RWPE1 (cell line): ENCODE measurements at regions not wholly inside any gene's neighbourhood (a gene's known extent, or its start where the extent isn't known, plus 50 kb on each side); places are given as distances from the start of the nearest gene placed in this dataset.
"Not testable (repeated sequence)": the region's sequence is repeated elsewhere in the genome, so short reads cannot be mapped to it uniquely, and the experiment has no call there.

Source experiments
- CTCF ChIA-PET: fragments of 350-600 bp; sonication (Branson Sonifier 250); formaldehyde crosslinking; extraction: SDS; loops from one replicate; lab custom pipeline; 2021; lab: Yijun Ruan, JAX
- POLR2A ChIA-PET: fragments of 400-600 bp; formaldehyde crosslinking; extraction: SDS; loops from one replicate; lab custom pipeline; 2020; ENCODE audit warnings: antibody characterized with exemption; ENCODE audit not compliant: low non-redundant PET; lab: Yijun Ruan, JAX
- DNase-seq: peaks from one replicate; pipeline ENCODE4 v3.0.0; 2012; ENCODE audit warnings: low spot score
- H3K27ac ChIP-seq: fragments of 450-650 bp; 2 replicates; pipeline ENCODE4 v1.5.1; 2017
- TF ChIP-seq, protein P1 (sequence below): fragments of 450-650 bp; conservative IDR thresholded peaks from 2 replicates; pipeline ENCODE4 v1.5.1; 2017; ENCODE audit warnings: low read depth, mild to moderate bottlenecking

DNA sequence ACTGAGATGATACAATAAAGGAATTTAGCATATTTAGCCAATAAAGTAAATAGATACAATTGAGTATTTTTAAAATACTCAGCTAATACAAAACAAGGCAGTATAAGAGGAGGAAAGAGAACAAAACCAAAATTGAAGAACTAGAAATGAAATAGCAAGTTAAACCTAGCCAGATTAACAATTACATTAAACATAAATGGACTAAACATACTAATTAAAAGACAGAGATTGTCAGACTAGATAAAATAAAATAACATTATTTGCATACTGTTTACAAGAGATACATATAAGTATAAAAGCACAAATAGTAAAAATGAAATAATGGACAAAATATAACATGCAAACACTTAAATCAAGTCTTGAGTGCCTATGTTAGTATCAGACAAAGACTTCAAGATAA lies 517.7 kb upstream of the PHF14 start:
- POLR2A ChIA-PET, result no interaction called here

DNA sequence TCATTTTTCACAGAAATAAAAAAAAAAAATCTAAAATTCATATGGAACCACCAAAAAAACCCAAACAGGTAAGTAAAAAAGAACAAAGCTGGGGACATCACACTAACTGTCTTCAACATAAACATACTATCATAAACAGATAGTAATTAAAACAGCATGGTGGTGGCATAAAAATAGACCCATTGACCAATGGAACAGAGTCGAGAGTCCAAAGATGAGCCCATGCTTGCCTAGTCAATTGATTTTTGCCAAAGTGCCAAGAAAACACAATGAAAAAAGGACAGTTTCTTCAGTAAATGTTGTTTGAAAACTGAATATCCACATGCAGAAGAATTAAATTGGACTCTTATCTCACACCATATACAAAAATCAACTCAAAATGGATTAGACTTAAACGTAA lies 513.2 kb upstream of the PHF14 start:
- CTCF ChIA-PET, result no interaction called here
- POLR2A ChIA-PET, result no interaction called here
- TF ChIP-seq, protein P1, sequence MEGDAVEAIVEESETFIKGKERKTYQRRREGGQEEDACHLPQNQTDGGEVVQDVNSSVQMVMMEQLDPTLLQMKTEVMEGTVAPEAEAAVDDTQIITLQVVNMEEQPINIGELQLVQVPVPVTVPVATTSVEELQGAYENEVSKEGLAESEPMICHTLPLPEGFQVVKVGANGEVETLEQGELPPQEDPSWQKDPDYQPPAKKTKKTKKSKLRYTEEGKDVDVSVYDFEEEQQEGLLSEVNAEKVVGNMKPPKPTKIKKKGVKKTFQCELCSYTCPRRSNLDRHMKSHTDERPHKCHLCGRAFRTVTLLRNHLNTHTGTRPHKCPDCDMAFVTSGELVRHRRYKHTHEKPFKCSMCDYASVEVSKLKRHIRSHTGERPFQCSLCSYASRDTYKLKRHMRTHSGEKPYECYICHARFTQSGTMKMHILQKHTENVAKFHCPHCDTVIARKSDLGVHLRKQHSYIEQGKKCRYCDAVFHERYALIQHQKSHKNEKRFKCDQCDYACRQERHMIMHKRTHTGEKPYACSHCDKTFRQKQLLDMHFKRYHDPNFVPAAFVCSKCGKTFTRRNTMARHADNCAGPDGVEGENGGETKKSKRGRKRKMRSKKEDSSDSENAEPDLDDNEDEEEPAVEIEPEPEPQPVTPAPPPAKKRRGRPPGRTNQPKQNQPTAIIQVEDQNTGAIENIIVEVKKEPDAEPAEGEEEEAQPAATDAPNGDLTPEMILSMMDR, result no peak
- no peak for DNase-seq
- H3K27ac ChIP-seq, result no peak overlapping the region

More for the DNA sequence above, 517.7 kb upstream of the PHF14 start:
- H3K27ac ChIP-seq, result no peak overlapping the region
- TF ChIP-seq, protein P1, result no peak
- CTCF ChIA-PET, result no interaction called here
- no peak for DNase-seq

DNA sequence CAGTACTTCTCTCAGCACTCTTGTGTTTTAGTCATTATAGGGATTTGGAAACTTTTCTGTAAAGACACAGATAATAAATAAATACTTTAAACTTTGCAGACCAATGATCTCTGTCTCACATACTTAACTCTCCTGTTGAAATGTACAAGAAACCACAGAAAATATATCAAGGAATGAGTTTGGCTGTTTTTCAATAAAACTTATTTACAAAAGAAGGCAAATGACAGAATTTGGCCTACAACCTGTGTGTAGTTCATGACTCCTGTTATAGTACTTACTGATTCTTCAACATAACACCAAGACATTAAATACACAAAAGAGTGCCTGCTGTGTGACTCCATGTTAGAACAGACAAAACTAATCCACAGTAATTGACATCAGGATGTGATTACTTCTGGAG lies 510.0 kb upstream of the PHF14 start:
- POLR2A ChIA-PET, result no interaction called here
- DNase-seq, result no peak
- CTCF ChIA-PET, result no interaction called here
- TF ChIP-seq, protein P1, result no peak
- no peak overlapping the region for H3K27ac ChIP-seq

DNA sequence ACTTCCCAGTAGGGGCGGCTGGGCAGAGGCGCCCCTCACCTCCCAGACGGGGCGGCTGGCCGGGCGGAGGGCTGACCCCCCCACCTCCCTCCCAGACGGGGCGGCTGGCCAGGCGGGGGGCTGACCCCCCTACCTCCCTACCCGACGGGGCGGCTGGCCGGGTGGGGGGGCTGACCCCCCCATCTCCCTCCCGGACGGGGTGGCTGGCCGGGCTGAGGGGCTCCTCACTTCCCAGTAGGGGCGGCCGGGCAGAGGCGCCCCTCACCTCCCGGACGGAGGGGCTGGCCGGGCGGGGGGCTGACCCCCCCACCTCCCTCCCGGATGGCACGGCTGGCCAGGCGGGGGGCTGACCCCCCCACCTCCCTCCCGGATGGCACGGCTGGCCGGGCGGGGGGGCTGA lies 508.1 kb upstream of the PHF14 start:
- DNase-seq, CTCF ChIA-PET, H3K27ac ChIP-seq, POLR2A ChIA-PET: not testable (repeated sequence)

DNA sequence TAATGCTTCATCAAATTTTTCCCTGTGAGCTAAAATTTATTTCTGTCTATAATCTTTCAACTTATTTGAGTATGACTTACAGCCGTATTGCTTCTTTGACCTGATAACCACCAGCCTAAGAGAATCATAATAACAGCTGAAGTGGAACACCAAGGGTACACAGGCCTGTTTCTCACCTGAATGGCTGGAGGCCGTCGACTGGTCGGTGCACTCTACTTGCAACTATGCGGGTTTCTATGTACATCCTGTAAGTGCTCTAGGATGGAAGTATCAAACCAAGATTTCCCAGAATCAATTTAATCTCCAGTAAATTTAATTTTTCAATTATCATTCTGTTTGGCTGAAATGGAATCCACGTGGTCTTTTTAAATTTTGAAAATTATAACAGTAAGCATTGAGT lies 504.8 kb upstream of the PHF14 start:
- no peak overlapping the region for H3K27ac ChIP-seq
- ChIA-PET POLR2A (no interaction called here), CTCF (no interaction called here)
- TF ChIP-seq, protein P1, result no peak
- DNase-seq, result no peak

DNA sequence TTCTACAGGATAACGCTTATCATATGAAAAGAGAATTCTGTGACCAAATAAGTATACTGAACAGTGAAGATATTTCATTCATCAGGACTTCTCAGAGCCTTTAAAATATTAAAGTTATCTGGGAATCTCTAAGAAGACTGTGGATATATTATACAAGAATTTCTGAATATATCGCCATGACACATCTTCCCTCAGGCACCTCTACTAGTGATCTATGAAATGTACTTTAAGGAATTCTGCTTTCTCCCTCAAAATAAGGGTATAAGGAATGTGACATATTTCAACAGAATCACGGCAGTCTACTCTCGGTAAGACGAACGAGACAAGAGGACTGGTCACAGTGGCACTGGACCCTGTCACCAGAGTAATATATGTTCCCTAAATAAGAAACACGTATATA lies 504.2 kb upstream of the PHF14 start:
- no peak for DNase-seq
- TF ChIP-seq, protein P1, result no peak
- CTCF ChIA-PET, result no interaction called here
- POLR2A ChIA-PET, result no interaction called here
- H3K27ac ChIP-seq, result no peak overlapping the region

DNA sequence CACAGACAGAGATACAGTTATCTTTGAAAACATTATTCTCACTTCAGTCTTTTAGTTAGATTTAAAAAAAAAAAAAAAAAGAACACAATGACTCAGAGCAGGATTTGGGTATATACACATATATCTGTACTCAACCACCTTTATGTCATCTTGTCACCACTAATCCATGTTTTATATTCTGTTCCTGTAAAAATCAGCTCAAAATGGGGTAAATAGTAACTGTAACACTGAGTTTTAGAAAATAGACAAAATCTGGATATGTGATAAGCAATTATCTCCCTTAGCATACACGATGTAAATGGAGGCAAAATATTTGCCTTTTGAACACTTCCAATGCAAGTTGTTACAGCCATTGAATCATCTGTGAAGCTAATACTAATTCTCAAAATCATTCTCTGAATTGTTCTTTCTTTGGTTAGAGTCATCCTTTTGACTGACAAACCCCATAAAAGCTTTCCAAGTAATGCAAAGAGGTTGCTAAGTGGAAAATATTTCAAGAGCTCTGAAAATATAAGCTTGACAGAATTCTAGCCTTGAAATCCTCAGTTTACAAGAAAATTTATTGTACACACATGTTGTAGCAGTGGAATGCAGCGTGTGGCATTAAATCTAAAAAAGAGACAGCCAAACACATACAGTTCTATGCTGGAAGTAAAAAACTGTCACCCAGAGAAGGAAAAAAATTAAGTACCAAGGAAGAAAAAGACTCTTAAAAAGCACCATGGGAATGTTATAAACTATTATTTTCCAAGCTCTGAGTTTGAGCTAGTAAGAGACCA lies 502.2 kb upstream of the PHF14 start:
- CTCF ChIA-PET, result no interaction called here
- H3K27ac ChIP-seq, result no peak overlapping the region
- POLR2A ChIA-PET, result no interaction called here
- DNase-seq, result no peak
- TF ChIP-seq, protein P1, result no peak
